K562 (cell line): ENCODE measurements at regions not wholly inside any gene's neighbourhood (a gene's known extent, or its start where the extent isn't known, plus 50 kb on each side); places are given as distances from the start of the nearest gene placed in this dataset.

ENCODE experiments used
- ATAC-seq: fragments of 200-7000 bp; cut with Tn5 transposase; 3 replicates; pipeline ENCODE4 v1.9.1; 2020; ENCODE audit warnings: moderate library complexity
- BruUV-seq: library from RNA; stranded (reverse); fragments of 400-500 nt; replicated peaks from 2 replicates; lab custom pipeline; 2021; lab: Mats Ljungman, UMichigan
- CTCF ChIA-PET: fragments of 300-600 bp; formaldehyde crosslinking; extraction: SDS; loops from one replicate; lab custom pipeline; 2021; ENCODE audit warnings: low intra/inter-chr PET ratio; lab: Yijun Ruan, JAX
- POLR2A ChIA-PET: fragments of 300-600, 350-650 bp; sonication (Branson Sonifier 250); formaldehyde crosslinking; extraction: SDS; loops from one replicate; lab custom pipeline; 2021; ENCODE audit warnings: antibody characterized with exemption, inconsistent platforms; lab: Yijun Ruan, JAX
- DNase-seq, 4 experiments: peaks; one replicate each; pipeline versions ENCODE4 v3.0.0 to v3.0.0-alpha.2; 2011 to 2018; ENCODE audit warnings: low spot score in 3 of 4, mixed read lengths in 3 of 4; ENCODE audit errors: extremely low read depth in 1 of 4
- FAIRE-seq: peaks from 2 replicates; lab custom pipeline; 2011; peaks lifted over from hg19 to GRCh38; lab: Jason Lieb, UNC
- H2AFZ ChIP-seq: 2 replicates; pipeline ENCODE4 v1.6.0; 2011; ENCODE audit warnings: low read depth, low read length, control low read depth, inconsistent platforms
- H3K27ac ChIP-seq: fragments of 200-600 bp; 3 replicates; pipeline ENCODE4 v1.8.0; 2011; ENCODE audit warnings: low read depth, mild to moderate bottlenecking, control low read depth, inconsistent platforms, low read length, moderate library complexity, mixed read lengths; ENCODE audit errors: extremely low read depth
- H3K27me3 ChIP-seq, 2 experiments: fragments of 300-600 bp in 1 of 2; 2 replicates in 1 of 2; 3 replicates in 1 of 2; pipeline versions ENCODE4 v1.6.0 to v1.8.0; 2011; ENCODE audit warnings: inconsistent platforms in 2 of 2, low read length in 2 of 2, mild to moderate bottlenecking in 1 of 2, mixed read lengths in 1 of 2, moderate library complexity in 1 of 2; ENCODE audit not compliant: control insufficient read depth in 2 of 2, insufficient read depth in 2 of 2
- H3K36me3 ChIP-seq: fragments of 300-600 bp; 3 replicates; pipeline ENCODE4 v1.8.0; 2011; ENCODE audit warnings: mild to moderate bottlenecking, low read length, inconsistent platforms; ENCODE audit not compliant: control insufficient read depth, insufficient read depth
- H3K4me1 ChIP-seq, 2 experiments: fragments of 200-600 bp in 1 of 2; replicated peaks in 1 of 2; 2 replicates in 1 of 2; 3 replicates in 1 of 2; pipeline versions ENCODE4 v1.5.1 to v1.8.0; 2011; ENCODE audit warnings: inconsistent platforms in 2 of 2, low read length in 2 of 2, mild to moderate bottlenecking in 1 of 2, mixed read lengths in 1 of 2, moderate library complexity in 1 of 2; ENCODE audit not compliant: control insufficient read depth in 2 of 2, insufficient read depth in 2 of 2
- H3K4me2 ChIP-seq: 2 replicates; pipeline ENCODE4 v1.6.1; 2011; ENCODE audit warnings: low read length, control low read depth, inconsistent platforms, mixed read lengths; ENCODE audit not compliant: insufficient read depth
- H3K4me3 ChIP-seq: fragments of 200-600 bp; sonication (generic), shearing (Covaris generic); 2 replicates; pipeline ENCODE4 v1.5.1; 2016; ENCODE audit warnings: control low read depth, inconsistent platforms
- H3K79me2 ChIP-seq: fragments of 200-600 bp; 3 replicates; pipeline ENCODE4 v1.8.0; 2011; ENCODE audit warnings: low read length, inconsistent platforms; ENCODE audit not compliant: control insufficient read depth, insufficient read depth
- H3K9ac ChIP-seq, 2 experiments: 2 replicates each; pipeline versions ENCODE4 v1.6.0 to v1.6.1; 2011; ENCODE audit warnings: low read depth in 2 of 2, low read length in 2 of 2, control low read depth in 1 of 2, inconsistent platforms in 1 of 2, mild to moderate bottlenecking in 1 of 2, mixed read lengths in 1 of 2; ENCODE audit not compliant: insufficient read depth in 1 of 2
- H3K9me1 ChIP-seq: one replicate; pipeline ENCODE4 v1.6.0; 2011; ENCODE audit warnings: inconsistent platforms, mild to moderate bottlenecking, low read length, moderate library complexity; ENCODE audit not compliant: control insufficient read depth, insufficient read depth
- H3K9me3 ChIP-seq: replicated peaks from 2 replicates; pipeline ENCODE4 v1.5.1; 2011; ENCODE audit warnings: low read depth, low read length, inconsistent platforms; ENCODE audit not compliant: control insufficient read depth, insufficient read depth
- H4K20me1 ChIP-seq: replicated peaks from 2 replicates; pipeline ENCODE4 v1.6.1; 2011; ENCODE audit warnings: low read length, inconsistent platforms, mixed read lengths; ENCODE audit not compliant: control insufficient read depth, insufficient read depth
- CBX5 ChIP-seq: IDR thresholded peaks from 2 replicates; pipeline ENCODE4 v1.6.1; 2014; ENCODE audit warnings: low read depth, borderline replicate concordance
- HDAC2 ChIP-seq: fragments of 450-650 bp; IDR thresholded peaks from 2 replicates; pipeline ENCODE4 v1.6.1; 2016; ENCODE audit warnings: mild to moderate bottlenecking
- HLTF ChIP-seq: fragments of 450-650 bp; IDR thresholded peaks from 2 replicates; pipeline ENCODE4 v1.6.1; 2016
- HNRNPK ChIP-seq: fragments of 200-400 bp; formaldehyde crosslinking; IDR thresholded peaks from one replicate; pipeline ENCODE4 v1.6.1; 2018; ENCODE audit warnings: mild to moderate bottlenecking, low read depth, low read length; ENCODE audit not compliant: poor library complexity, severe bottlenecking
- PML ChIP-seq: IDR thresholded peaks from 2 replicates; pipeline ENCODE4 v1.6.1; 2012; ENCODE audit warnings: low read length, inconsistent platforms
- SMARCB1 ChIP-seq: IDR thresholded peaks from 2 replicates; pipeline ENCODE4 v1.6.1; 2011; ENCODE audit warnings: improper control_type of control experiment, low read depth; ENCODE audit not compliant: insufficient read length
- TAL1 ChIP-seq: fragments of 450-650 bp; IDR thresholded peaks from 2 replicates; pipeline ENCODE4 v1.6.1; 2016; ENCODE audit warnings: mild to moderate bottlenecking
- TCF3 ChIP-seq: sonication (generic); formaldehyde crosslinking; IDR thresholded peaks from 2 replicates; pipeline ENCODE4 v1.4.0; 2020; ENCODE audit warnings: mild to moderate bottlenecking, missing genetic modification reagents
- ZBTB33 ChIP-seq: sonication (generic); formaldehyde crosslinking; IDR thresholded peaks from 2 replicates; pipeline ENCODE4 v1.8.1; 2023; ENCODE audit warnings: mild to moderate bottlenecking, missing genetic modification reagents
- ZNF174 ChIP-seq: fragments of 250-450 bp; sonication (Bioruptor Pico); IDR thresholded peaks from 2 replicates; pipeline ENCODE4 v1.4.0; 2020; ENCODE audit warnings: mild to moderate bottlenecking
- ZNF239 ChIP-seq: fragments of 250-450 bp; sonication (Bioruptor Pico); IDR thresholded peaks from 2 replicates; pipeline ENCODE4 v1.4.0; 2020; ENCODE audit warnings: mild to moderate bottlenecking
- ZNF639 ChIP-seq, 2 experiments: fragments of 200-800 bp in 1 of 2; sonication (Bioruptor generic) in 1 of 2; sonication (generic) in 1 of 2; formaldehyde crosslinking in 1 of 2; IDR thresholded peaks in 1 of 2; conservative IDR thresholded peaks in 1 of 2; 2 replicates each; pipeline versions ENCODE4 v1.5.0 to v1.6.1; 2016 to 2020; ENCODE audit warnings: missing compliant biosample characterization in 1 of 2, missing genetic modification characterization in 1 of 2, missing genetic modification reagents in 1 of 2
- ZNF740 ChIP-seq, 3 experiments: fragments of 200-800 bp in 1 of 3; sonication (Bioruptor generic) in 1 of 3; sonication (generic) in 1 of 3; formaldehyde crosslinking in 1 of 3; IDR thresholded peaks; 2 replicates each; pipeline versions ENCODE4 v1.6.1 to v1.8.0; 2016 to 2022; ENCODE audit warnings: mild to moderate bottlenecking in 2 of 3, missing compliant biosample characterization in 2 of 3, missing genetic modification characterization in 2 of 3, missing genetic modification reagents in 1 of 3
- WGBS: fragments of 100-300 bp; shearing (Covaris generic); methylation state at CpG from one replicate; pipeline ENCODE4 v1.1.6; 2016; ENCODE audit warnings: low coverage, mixed read lengths; ENCODE audit not compliant: insufficient coverage; ENCODE audit errors: missing lambda C conversion rate; 5-methylcytosine and 5-hydroxymethylcytosine counted together
- in situ Hi-C: fragments of 300-500 bp; cut with MboI; formaldehyde crosslinking; loops from 4 replicates; pipeline ENCODE4 v1.15.0; 2018; ENCODE audit warnings: inconsistent platforms, mixed read lengths
- intact Hi-C: fragments of 100-400 bp; cut with micrococcal nuclease; formaldehyde crosslinking; loops from 2 replicates; pipeline ENCODE4 v1.14.2; 2022

- no peak for TF ChIP-seq ZNF639 (CRISPR knock-in tag; conservative IDR thresholded peaks at IDR 0.05 in 1 of 2, IDR thresholded peaks at IDR 0.05 in 1 of 2)
Observed at GRCh38 chr4:30943356-30943755, 223.2 kb downstream of the PCDH7 start (continued).

- Histone ChIP-seq H3K4me2 (no peak overlapping the region), H3K36me3 (no peaks in the 10 kb centered on the region), H3K9me1 (no peaks in the 10 kb centered on the region), H2AFZ (no peak overlapping the region), H3K4me3 (no peak overlapping the region), H3K4me1 (no peaks in the 10 kb centered on the region), H3K27ac (no peak overlapping the region), H3K9ac (no peak overlapping the region), H3K9me3 (peaks cover 1% of the 10 kb centered on the region; the same call in 1 of the 2 replicates), H3K79me2 (no peaks in the 10 kb centered on the region), H3K27me3 (no peaks in the 10 kb centered on the region), H4K20me1 (no peaks in the 10 kb centered on the region)
- CTCF ChIA-PET: no interaction called here
- no peak for DNase-seq
- TF ChIP-seq PML (no peak), SMARCB1 (no peak), HNRNPK (no peak), HLTF (no peak), HDAC2 (no peak), ZNF740 (CRISPR knock-in tag; IDR thresholded peaks at IDR 0.05) (no peak), ZNF740 (tag; IDR thresholded peaks at IDR 0.05) (no peak), TAL1 (no peak), TCF3 (no peak), ZNF174 (CRISPR knock-in tag) (no peak), ZNF239 (CRISPR knock-in tag) (no peak), ZBTB33 (CRISPR knock-in tag) (no peak), CBX5 (no peak)
- POLR2A ChIA-PET: no interaction called here
- no peak for ATAC-seq
- intact Hi-C loops: no loop called here
- 0% methylated on average over 4 of the region's 4 CpGs for WGBS
- FAIRE-seq: no peak
- in situ Hi-C loops: no loop called here
- BruUV-seq: no TSS peak
Observed at GRCh38 chr4:30945586-30945985, 225.4 kb downstream of the PCDH7 start.
